GM19023 (cell line): ENCODE measurements at regions not wholly inside any gene's neighbourhood (a gene's known extent, or its start where the extent isn't known, plus 50 kb on each side); places are given as distances from the start of the nearest gene placed in this dataset.

Experiments used
- ATAC-seq: cut with Tn5 transposase; IDR thresholded peaks from one replicate; pipeline ENCODE4 v1.9.1; 2021; ENCODE audit warnings: mild to moderate bottlenecking, moderate library complexity; ENCODE audit not compliant: unreplicated experiment

- ATAC-seq = no peak
Observed at GRCh38 chr4:45647823-45648222, 476.0 kb downstream of the GABRG1 start.

DNA sequence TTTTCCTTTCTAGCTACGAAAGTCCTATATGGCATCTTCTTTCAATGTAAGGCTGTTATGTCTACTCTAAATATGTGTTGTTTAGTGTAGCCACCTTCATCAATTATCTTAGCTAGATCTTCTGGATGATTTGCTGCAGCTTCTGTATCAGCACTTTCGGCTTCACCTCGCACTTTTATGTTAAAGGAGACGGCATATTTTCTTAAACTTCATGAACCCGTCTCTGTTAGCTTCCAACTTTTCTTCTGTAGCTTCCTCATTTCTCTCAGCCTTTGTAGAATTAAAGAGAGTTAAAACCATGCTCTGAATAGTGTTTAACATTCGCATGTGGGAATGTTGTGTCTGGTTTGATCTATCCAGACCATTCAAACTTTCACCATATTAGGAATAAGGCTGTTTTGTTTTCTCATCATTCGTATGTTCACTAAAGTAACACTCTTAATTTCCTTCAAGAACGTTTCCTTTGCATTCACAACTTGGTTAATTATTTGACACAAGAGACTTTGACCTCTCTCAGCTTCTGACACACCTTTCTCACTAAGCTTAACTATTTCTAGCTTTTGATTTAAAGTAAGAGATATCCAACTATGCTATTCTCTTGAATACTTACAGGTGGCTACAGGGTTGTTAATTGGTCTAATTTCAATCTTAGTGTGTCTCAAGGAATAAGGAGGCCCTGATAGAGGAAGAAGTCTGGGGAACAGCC is 476.8 kb downstream of the GABRG1 start:
- ATAC-seq = no peak

- ATAC-seq = no peak
Observed at GRCh38 chr4:45640281-45640680, 483.6 kb downstream of the GABRG1 start.

- ATAC-seq = no peak
Observed at GRCh38 chr4:45638641-45639040, 485.2 kb downstream of the GABRG1 start.

- no peak for ATAC-seq
Observed at GRCh38 chr4:45636175-45636574, 487.7 kb downstream of the GABRG1 start.

DNA sequence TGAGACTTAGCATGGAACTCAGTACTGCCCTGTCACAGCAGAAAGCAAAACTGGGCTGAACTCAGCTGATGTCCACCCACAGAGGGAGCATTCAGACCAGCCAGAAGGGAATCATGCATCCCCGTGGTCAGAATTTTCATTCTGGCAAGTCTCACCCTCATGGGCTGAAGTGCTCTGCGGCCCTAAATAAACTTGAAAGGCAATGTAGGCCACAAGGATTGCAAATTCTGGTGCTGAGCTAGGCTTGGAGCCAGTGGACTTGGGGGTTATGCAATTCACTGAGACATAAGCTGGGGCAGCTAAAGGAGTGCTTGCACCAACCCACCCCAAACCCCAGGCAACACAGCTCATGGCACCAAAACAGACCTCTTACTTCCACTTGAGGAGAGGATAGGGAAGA is 494.1 kb downstream of the GABRG1 start:
- ATAC-seq = no peak

DNA sequence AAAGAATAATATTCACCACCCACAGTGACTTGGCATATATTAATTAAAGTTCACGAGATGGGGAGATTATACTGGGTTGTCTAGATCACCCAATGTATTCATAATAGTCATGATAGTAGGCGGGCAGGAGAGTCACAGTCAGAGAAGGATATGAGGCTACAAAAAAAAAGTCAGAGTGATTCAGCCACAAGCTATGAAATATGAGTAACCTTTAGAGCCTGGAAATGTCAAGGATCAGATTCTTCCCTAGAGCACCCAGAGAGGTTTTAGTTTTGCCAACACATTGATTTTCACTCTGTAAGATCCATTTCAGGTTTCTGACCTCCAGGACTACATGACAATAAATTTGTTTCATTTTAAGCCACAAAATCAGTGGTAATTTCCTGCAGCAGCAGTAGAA is 501.9 kb downstream of the GABRG1 start:
- no peak for ATAC-seq

GRCh38 chr4:45620808-45621207 is 503.0 kb downstream of the GABRG1 start:
- ATAC-seq = no peak

- no peak for ATAC-seq
Observed at GRCh38 chr4:45596379-45597101, 527.3 kb downstream of the GABRG1 start.

- no peak for ATAC-seq
Observed at GRCh38 chr4:45580334-45580733, 543.5 kb downstream of the GABRG1 start.

GRCh38 chr4:45578874-45579273 is 545.0 kb downstream of the GABRG1 start:
- no peak for ATAC-seq

GRCh38 chr4:45576275-45576674 is 547.6 kb downstream of the GABRG1 start:
- ATAC-seq = no peak

GRCh38 chr4:45569619-45570018 is 554.2 kb downstream of the GABRG1 start:
- ATAC-seq = no peak

GRCh38 chr4:45568694-45569093 is 555.2 kb downstream of the GABRG1 start:
- no peak for ATAC-seq

GRCh38 chr4:45566896-45567603 is 556.8 kb downstream of the GABRG1 start:
- ATAC-seq = no peak

DNA sequence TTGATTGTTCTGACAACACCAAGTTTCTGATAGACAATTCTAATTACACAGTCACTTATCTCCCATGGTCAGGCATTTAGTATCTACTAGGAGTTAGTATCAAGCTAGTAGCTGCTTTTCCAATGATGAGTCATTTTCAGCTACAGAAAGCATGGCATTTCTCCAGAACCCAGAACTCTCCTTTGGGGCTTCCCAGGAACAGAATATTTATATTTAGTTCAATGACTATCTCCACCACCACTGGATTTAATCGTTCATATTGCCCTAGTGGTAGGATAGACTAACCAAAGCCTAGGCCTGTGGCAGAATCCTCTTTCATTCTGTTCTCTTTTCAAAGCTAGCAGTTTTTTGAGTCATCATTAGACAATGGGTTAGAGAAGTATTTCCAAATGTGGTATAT is 569.4 kb downstream of the GABRG1 start:
- no peak for ATAC-seq

- no peak for ATAC-seq
Observed at GRCh38 chr4:45550766-45551366, 573.0 kb downstream of the GABRG1 start.

GRCh38 chr4:45539142-45539814 is 584.6 kb downstream of the GABRG1 start:
- ATAC-seq = no peak

GRCh38 chr4:45530498-45530897 is 593.4 kb downstream of the GABRG1 start:
- ATAC-seq = no peak

GRCh38 chr4:45527160-45527559 is 596.7 kb downstream of the GABRG1 start:
- ATAC-seq = no peak

- ATAC-seq = no peak
Observed at GRCh38 chr4:45518832-45519231, 605.0 kb downstream of the GABRG1 start.
